ENCODE measurements at regions not wholly inside any gene's neighbourhood (a gene's known extent, or its start where the extent isn't known, plus 50 kb on each side); places are given as distances from the start of the nearest gene placed in this dataset.

DNA sequence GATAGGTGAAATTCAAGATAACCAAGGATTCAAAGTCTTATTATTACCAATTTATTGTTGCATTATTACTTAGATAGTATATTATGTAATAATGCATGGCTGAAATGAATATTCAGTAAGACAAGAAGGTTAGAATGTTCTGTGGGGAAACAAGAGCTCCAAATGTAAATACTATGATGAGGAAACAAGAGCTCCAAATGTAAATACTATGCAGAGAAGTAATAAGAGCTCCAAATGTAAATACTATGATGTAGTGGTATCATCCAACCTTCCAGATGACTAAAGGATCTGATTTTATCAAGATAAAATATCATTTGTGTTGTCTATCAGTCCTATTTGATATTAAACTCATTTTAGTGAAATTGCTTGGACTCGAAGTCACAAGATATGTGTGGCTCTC, 82.2 kb upstream of the PCDH18 start:
- Mint-ChIP-seq H3K27ac (ENCODE audit: unreplicated experiment) (no peak overlapping the region), H3K4me1 (ENCODE audit: low read depth) (peaks cover 19% of the 10 kb centered on the region), H3K36me3 (ENCODE audit: low read depth) (no peaks in the 10 kb centered on the region), H3K27me3 (ENCODE audit: low read depth) (no peaks in the 10 kb centered on the region), H3K4me3 (ENCODE audit: unreplicated experiment) (no peak overlapping the region), H3K9me3 (ENCODE audit: low read depth) (no peaks in the 10 kb centered on the region)
- TF ChIP-seq, protein P1, sequence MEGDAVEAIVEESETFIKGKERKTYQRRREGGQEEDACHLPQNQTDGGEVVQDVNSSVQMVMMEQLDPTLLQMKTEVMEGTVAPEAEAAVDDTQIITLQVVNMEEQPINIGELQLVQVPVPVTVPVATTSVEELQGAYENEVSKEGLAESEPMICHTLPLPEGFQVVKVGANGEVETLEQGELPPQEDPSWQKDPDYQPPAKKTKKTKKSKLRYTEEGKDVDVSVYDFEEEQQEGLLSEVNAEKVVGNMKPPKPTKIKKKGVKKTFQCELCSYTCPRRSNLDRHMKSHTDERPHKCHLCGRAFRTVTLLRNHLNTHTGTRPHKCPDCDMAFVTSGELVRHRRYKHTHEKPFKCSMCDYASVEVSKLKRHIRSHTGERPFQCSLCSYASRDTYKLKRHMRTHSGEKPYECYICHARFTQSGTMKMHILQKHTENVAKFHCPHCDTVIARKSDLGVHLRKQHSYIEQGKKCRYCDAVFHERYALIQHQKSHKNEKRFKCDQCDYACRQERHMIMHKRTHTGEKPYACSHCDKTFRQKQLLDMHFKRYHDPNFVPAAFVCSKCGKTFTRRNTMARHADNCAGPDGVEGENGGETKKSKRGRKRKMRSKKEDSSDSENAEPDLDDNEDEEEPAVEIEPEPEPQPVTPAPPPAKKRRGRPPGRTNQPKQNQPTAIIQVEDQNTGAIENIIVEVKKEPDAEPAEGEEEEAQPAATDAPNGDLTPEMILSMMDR (IDR thresholded peaks at IDR 0.05) = no peak
- no peak for DNase-seq (ENCODE audit: low spot score)

DNA sequence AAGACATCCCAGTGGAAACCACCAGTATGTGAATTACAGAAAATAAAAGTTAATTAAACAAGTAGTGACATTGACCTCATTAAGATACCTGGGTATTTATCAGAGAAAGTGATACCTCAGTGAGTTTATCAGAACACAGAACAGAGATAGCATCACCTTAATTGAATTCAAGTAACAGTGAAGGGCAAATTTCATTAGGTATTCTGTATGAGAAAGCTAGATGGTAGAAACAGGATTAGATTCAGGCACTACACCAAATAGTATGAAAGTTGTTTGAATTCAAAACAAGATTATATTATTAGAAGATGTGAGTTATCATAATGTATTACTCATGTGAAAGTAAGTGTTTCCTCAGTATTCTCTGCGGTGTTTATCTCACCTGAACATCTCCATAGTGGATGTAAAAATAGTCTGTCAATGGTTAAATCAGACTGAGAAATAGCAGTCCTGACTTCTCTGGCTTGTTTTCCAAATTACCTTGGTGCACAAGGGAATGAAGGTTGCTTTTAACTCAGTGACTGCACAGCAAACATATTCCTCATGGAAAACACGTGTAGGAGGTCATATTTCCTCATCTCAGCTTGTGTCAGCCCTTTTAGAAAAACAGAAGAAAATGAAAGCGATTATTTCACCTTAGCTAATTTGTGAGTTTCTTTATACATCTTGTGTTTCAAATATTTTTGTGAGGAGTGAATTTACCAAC, 79.9 kb upstream of the PCDH18 start:
- no peak for DNase-seq (ENCODE audit: low spot score)
- H3K36me3 Mint-ChIP-seq (ENCODE audit: low read depth) = no peaks in the 10 kb centered on the region
- H3K27me3 Mint-ChIP-seq (ENCODE audit: low read depth) = no peaks in the 10 kb centered on the region
- H3K9me3 Mint-ChIP-seq (ENCODE audit: low read depth) = no peaks in the 10 kb centered on the region
- H3K27ac Mint-ChIP-seq (ENCODE audit: unreplicated experiment) = no peak overlapping the region
- TF ChIP-seq, protein P1 (IDR thresholded peaks at IDR 0.05) = no peak
- peaks cover 16% of the 10 kb centered on the region for H3K4me1 Mint-ChIP-seq (ENCODE audit: low read depth)
- H3K4me3 Mint-ChIP-seq (ENCODE audit: unreplicated experiment) = no peak overlapping the region

DNA sequence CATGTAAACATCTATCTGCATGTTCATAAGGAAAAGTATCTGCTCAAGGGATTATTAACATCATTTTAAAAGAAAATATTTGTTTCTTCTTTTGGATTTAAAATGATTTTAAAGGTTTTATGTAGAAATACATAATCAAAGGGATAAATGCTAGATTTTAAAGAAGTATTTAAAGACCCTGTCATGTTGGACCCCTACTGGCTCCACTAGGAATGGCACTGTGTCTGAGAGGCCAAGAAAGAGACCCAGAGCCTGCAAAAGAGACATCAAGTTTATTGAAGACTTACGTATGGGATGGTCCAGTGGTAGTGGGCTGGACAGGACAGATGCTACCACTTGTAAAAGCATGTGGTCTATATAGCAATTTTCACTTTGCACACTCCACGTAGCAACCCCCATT, 78.7 kb upstream of the PCDH18 start:
- Mint-ChIP-seq H3K36me3 (ENCODE audit: low read depth) (no peaks in the 10 kb centered on the region), H3K27ac (ENCODE audit: unreplicated experiment) (no peak overlapping the region), H3K9me3 (ENCODE audit: low read depth) (no peaks in the 10 kb centered on the region), H3K27me3 (ENCODE audit: low read depth) (no peaks in the 10 kb centered on the region), H3K4me1 (ENCODE audit: low read depth) (peaks cover 16% of the 10 kb centered on the region), H3K4me3 (ENCODE audit: unreplicated experiment) (no peak overlapping the region)
- DNase-seq (ENCODE audit: low spot score) = no peak
- TF ChIP-seq, protein P1 (IDR thresholded peaks at IDR 0.05) = peak; percentile 69

DNA sequence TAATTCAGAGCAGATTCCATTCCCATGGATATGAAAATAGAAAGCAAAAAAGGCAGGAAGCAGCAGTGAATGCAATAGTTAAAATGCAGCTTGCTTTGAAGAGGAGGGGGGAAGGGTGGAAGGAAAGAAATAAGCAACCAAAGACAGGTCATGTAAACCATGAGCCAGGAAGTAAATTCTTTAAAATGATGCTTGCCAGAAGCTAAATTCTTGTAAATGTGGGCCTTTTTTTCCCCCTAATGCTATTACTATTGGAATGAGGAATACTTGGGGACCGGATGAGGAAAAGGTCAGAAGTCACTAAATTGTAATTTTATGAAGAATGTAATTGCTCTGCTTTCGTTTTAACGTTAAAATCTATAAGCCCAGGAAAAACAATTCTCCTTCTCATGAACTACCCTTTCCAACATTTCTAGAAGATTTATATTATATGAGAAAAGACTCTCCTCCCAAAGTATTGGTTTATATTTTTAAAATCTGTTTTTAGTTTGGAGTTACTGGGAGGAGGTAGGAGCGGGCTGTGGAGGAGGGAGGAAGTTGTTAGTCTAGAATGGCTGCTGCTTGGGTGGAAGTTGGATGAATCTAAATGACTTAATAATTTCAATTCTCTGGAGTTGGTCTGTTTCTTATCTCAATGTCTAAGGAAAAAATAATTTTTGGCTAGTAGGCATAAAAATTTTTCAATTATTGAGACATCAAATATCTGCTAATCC, 77.6 kb upstream of the PCDH18 start:
- TF ChIP-seq, protein P1 (IDR thresholded peaks at IDR 0.05) = no peak
- Mint-ChIP-seq H3K27ac (ENCODE audit: unreplicated experiment) (peak overlapping the region; percentile 90), H3K36me3 (ENCODE audit: low read depth) (no peaks in the 10 kb centered on the region), H3K4me3 (ENCODE audit: unreplicated experiment) (peak overlapping the region; percentile 20), H3K27me3 (ENCODE audit: low read depth) (no peaks in the 10 kb centered on the region), H3K9me3 (ENCODE audit: low read depth) (no peaks in the 10 kb centered on the region), H3K4me1 (ENCODE audit: low read depth) (peaks cover 16% of the 10 kb centered on the region)
- DNase-seq (ENCODE audit: low spot score) = no peak

DNA sequence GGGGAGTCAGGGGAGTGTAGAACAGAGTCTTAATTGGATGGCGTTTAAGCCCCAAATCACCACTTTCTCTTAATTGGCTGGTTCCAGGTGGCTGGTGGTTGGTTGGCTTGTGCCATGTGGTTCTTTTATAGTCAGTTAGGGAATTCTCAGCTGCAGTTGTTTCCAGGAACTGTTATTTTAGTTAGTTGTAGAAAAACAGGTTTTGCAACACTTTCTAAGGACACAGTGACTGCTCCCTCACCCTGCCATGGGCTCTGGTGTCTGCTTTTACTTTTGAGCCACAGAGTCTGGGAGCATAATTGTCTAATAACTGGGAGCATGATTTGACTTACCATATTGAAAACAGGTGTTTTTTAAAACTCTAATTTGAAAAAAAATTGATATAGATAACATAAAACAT, 75.8 kb upstream of the PCDH18 start:
- Mint-ChIP-seq H3K9me3 (ENCODE audit: low read depth) (no peaks in the 10 kb centered on the region), H3K27me3 (ENCODE audit: low read depth) (no peaks in the 10 kb centered on the region), H3K27ac (ENCODE audit: unreplicated experiment) (no peak overlapping the region), H3K36me3 (ENCODE audit: low read depth) (no peaks in the 10 kb centered on the region), H3K4me3 (ENCODE audit: unreplicated experiment) (no peak overlapping the region), H3K4me1 (ENCODE audit: low read depth) (peaks cover 19% of the 10 kb centered on the region)
- no peak for DNase-seq (ENCODE audit: low spot score)
- TF ChIP-seq, protein P1 (IDR thresholded peaks at IDR 0.05) = no peak

Data from chondrocyte (in vitro differentiated cells).